Activated CD8-positive, alpha-beta T cell treated with anti-CD3 and anti-CD28 coated beads for 36 hours (primary cell): ENCODE measurements at regions not wholly inside any gene's neighbourhood (a gene's known extent, or its start where the extent isn't known, plus 50 kb on each side); places are given as distances from the start of the nearest gene placed in this dataset.
A peak's percentile ranks its signal among the peaks of the same experiment; 100 is the strongest.

ENCODE experiments used
- ATAC-seq: fragments of 200-7000 bp; cut with Tn5 transposase; one replicate; pipeline ENCODE4 v1.10.0; 2021; ENCODE audit warnings: mild to moderate bottlenecking, moderate library complexity
- CTCF ChIA-PET: fragments of 350-600 bp; sonication (Branson Sonifier 250); formaldehyde crosslinking; loops from one replicate; lab custom pipeline; 2021; ENCODE audit warnings: antibody characterized with exemption; lab: Charles Lee
- POLR2A ChIA-PET: fragments of 350-600 bp; sonication (Branson Sonifier 250); formaldehyde crosslinking; loops from one replicate; lab custom pipeline; 2021; ENCODE audit warnings: antibody characterized with exemption; lab: Charles Lee
- DNase-seq: peaks from one replicate; pipeline ENCODE4 v3.0.0-alpha.2; 2020
- H3K27ac Mint-ChIP-seq: one replicate; pipeline ENCODE4 v1.8.0; 2021; ENCODE audit warnings: mild to moderate bottlenecking, mixed read lengths
- H3K27me3 Mint-ChIP-seq: one replicate; pipeline ENCODE4 v1.8.0; 2021; ENCODE audit warnings: mixed read lengths
- H3K36me3 Mint-ChIP-seq: one replicate; pipeline ENCODE4 v1.8.0; 2021; ENCODE audit warnings: low read depth, mixed read lengths
- H3K4me1 Mint-ChIP-seq: one replicate; pipeline ENCODE4 v1.8.0; 2021; ENCODE audit warnings: low read depth, mixed read lengths
- H3K4me3 Mint-ChIP-seq: one replicate; pipeline ENCODE4 v1.8.0; 2021; ENCODE audit warnings: mild to moderate bottlenecking, moderate library complexity, mixed read lengths
- H3K9me3 Mint-ChIP-seq: one replicate; pipeline ENCODE4 v1.8.0; 2021; ENCODE audit warnings: mixed read lengths
- intact Hi-C: fragments of 100-400 bp; cut with micrococcal nuclease; formaldehyde crosslinking; loops from one replicate; pipeline ENCODE4 v1.10.0; 2022
- TF ChIP-seq, protein P1 (sequence below): fragments of 200-600 bp; IDR thresholded peaks from one replicate; pipeline ENCODE4 v1.8.0; 2022; ENCODE audit warnings: antibody characterized with exemption, mild to moderate bottlenecking

DNA sequence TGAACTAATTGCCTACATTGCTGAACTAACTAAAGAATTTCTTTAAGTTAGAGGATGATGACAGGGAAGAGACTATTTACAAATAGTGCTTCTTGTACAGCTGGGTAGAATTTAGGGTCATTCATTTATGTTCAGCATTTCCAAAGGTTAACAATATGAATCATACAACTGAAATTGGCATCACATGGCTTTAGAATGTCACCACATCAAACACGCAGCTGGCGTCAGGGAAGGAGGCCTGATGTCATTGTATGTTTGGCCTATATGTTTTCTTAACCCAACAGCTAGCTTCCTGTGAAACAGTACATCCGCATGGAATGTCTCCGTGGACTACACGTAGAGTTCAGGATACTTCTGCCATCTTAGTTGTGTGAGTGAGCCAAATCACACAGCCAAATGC is 99.0 kb upstream of the TNFSF11 start:
- Mint-ChIP-seq H3K9me3 (peaks cover 13% of the 10 kb centered on the region), H3K36me3 (peaks cover 30% of the 10 kb centered on the region), H3K27ac (peak overlapping the region; percentile 77), H3K4me3 (no peak overlapping the region), H3K27me3 (no peaks in the 10 kb centered on the region), H3K4me1 (peaks cover 26% of the 10 kb centered on the region)
- TF ChIP-seq, protein P1, sequence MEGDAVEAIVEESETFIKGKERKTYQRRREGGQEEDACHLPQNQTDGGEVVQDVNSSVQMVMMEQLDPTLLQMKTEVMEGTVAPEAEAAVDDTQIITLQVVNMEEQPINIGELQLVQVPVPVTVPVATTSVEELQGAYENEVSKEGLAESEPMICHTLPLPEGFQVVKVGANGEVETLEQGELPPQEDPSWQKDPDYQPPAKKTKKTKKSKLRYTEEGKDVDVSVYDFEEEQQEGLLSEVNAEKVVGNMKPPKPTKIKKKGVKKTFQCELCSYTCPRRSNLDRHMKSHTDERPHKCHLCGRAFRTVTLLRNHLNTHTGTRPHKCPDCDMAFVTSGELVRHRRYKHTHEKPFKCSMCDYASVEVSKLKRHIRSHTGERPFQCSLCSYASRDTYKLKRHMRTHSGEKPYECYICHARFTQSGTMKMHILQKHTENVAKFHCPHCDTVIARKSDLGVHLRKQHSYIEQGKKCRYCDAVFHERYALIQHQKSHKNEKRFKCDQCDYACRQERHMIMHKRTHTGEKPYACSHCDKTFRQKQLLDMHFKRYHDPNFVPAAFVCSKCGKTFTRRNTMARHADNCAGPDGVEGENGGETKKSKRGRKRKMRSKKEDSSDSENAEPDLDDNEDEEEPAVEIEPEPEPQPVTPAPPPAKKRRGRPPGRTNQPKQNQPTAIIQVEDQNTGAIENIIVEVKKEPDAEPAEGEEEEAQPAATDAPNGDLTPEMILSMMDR: no peak
- DNase-seq (peak; percentile 80), ATAC-seq (peak; percentile 74)
- ChIA-PET CTCF (interaction anchor here (0.7 to 1.6 kb wide), 4 partner anchors 9 to 141 kb away, joined by 3 to 6 read pairs (median 3); no protein-coding TSS in a partner anchor), POLR2A (interaction anchor here (0.7 to 1.3 kb wide), 4 partner anchors 10 to 204 kb away, joined by 3 to 4 read pairs (median 3); partner anchors contain the start of gene AKAP11)
- intact Hi-C loops: loop anchor here (5.0 kb wide), 2 partner anchors 83 to 143 kb away; no protein-coding TSS in a partner anchor

- no peak for DNase-seq
- TF ChIP-seq, protein P1: no peak
- H3K9me3 Mint-ChIP-seq: peaks cover 10% of the 10 kb centered on the region
- no peak for ATAC-seq
- H3K27me3 Mint-ChIP-seq: no peaks in the 10 kb centered on the region
- H3K4me1 Mint-ChIP-seq: peaks cover 26% of the 10 kb centered on the region
- intact Hi-C loops: loop anchor here (5.0 kb wide), 2 partner anchors 85 to 145 kb away; no protein-coding TSS in a partner anchor
- peaks cover 26% of the 10 kb centered on the region for H3K36me3 Mint-ChIP-seq
- no peak overlapping the region for H3K27ac Mint-ChIP-seq
- CTCF ChIA-PET: interaction anchor here (0.9 to 2.4 kb wide), 13 partner anchors 8 to 283 kb away, joined by 3 to 21 read pairs (median 3); no protein-coding TSS in a partner anchor
- H3K4me3 Mint-ChIP-seq: no peak overlapping the region
- POLR2A ChIA-PET: interaction anchor here (0.7 to 1.1 kb wide), 2 partner anchors 85 to 206 kb away, joined by 3 read pairs; partner anchors contain the start of gene AKAP11
These were observed 96.3 kb upstream of the TNFSF11 start for GRCh38 chr13:42477596-42478190.

DNA sequence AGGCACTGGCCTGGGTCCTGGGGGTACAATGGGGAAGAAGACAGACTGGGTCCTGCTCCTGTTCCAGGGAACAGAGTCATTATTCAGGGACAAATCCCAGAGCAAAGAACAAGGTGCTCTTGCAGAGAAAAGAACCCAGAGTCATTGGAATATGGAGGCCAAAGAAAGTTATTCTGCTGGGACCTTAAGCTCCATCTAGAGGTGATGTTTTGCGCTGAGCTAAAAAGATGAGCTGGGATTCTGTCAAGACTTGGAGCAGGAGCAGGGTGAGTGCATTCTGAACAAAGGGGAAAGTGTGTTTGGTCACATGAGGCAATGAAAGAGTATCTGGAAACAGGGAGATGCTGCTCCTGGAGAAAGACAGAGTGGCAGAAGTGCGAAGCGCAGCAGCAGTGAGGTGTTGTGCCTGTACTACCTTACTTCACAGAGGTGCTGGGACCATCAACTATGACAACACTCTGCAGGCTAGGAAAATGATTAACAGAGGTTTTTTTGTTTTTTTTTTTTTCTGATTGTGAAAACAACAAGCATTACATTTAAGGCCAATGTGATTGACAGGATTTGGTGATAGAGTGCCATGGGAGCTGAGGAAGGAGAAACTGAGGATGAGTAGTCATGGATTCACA is 95.3 kb upstream of the TNFSF11 start:
- ChIA-PET POLR2A (interaction anchor here (1.0 to 1.1 kb wide), 2 partner anchors 71 to 207 kb away, joined by 3 to 4 read pairs; partner anchors contain the start of gene AKAP11), CTCF (interaction anchor here (0.7 to 2.4 kb wide), 19 partner anchors 9 to 284 kb away, joined by 3 to 21 read pairs (median 4); partner anchors contain the start of gene AKAP11)
- no peak for ATAC-seq

DNA sequence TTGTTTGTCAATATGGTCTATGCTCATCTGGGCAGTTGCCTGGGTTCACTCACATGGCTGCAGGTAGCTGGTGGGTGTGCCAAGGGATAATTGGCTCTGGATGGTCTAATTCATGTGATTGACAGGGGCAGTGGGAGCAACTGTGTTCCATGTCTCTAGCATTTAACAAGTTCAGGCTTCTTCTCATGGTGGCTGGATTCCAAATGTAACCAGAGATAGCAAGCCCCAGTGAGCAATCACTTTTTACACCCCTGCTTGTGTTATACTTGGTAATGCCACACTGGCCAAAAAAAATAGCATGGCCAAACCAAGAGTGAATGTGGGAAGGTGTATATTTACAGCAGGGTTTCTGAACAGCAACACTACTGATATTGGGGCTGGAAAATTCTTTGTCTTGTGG is 89.6 kb upstream of the TNFSF11 start:
- intact Hi-C loops: no loop called here
- no peaks in the 10 kb centered on the region for H3K27me3 Mint-ChIP-seq
- ATAC-seq: no peak
- no peak for DNase-seq
- no peaks in the 10 kb centered on the region for H3K4me1 Mint-ChIP-seq
- peaks cover 6% of the 10 kb centered on the region for H3K36me3 Mint-ChIP-seq
- POLR2A ChIA-PET: no interaction called here
- TF ChIP-seq, protein P1: no peak
- CTCF ChIA-PET: interaction anchor here (1.5 kb wide), 1 partner anchor 13 kb away, joined by 4 read pairs; no protein-coding TSS in a partner anchor
- H3K9me3 Mint-ChIP-seq: no peaks in the 10 kb centered on the region
- H3K27ac Mint-ChIP-seq: no peak overlapping the region
- no peak overlapping the region for H3K4me3 Mint-ChIP-seq

More for the DNA sequence above, 95.3 kb upstream of the TNFSF11 start:
- H3K9me3 Mint-ChIP-seq: peaks cover 10% of the 10 kb centered on the region
- H3K27me3 Mint-ChIP-seq: no peaks in the 10 kb centered on the region
- TF ChIP-seq, protein P1: peak; percentile 27
- intact Hi-C loops: loop anchor here (5.0 kb wide), 2 partner anchors 86 to 146 kb away; no protein-coding TSS in a partner anchor
- peaks cover 24% of the 10 kb centered on the region for H3K4me1 Mint-ChIP-seq
- no peak overlapping the region for H3K4me3 Mint-ChIP-seq
- DNase-seq: no peak
- H3K36me3 Mint-ChIP-seq: peaks cover 24% of the 10 kb centered on the region
- H3K27ac Mint-ChIP-seq: no peak overlapping the region
